GM21528 (cell line): ENCODE measurements at regions not wholly inside any gene's neighbourhood (a gene's known extent, or its start where the extent isn't known, plus 50 kb on each side); places are given as distances from the start of the nearest gene placed in this dataset.
"Not testable (repeated sequence)": the region's sequence is repeated elsewhere in the genome, so short reads cannot be mapped to it uniquely, and the experiment has no call there.

ENCODE experiments used
- ATAC-seq: cut with Tn5 transposase; IDR thresholded peaks from one replicate; pipeline ENCODE4 v1.9.1; 2021; ENCODE audit warnings: mild to moderate bottlenecking, moderate library complexity; ENCODE audit not compliant: unreplicated experiment, low FRiP score

DNA sequence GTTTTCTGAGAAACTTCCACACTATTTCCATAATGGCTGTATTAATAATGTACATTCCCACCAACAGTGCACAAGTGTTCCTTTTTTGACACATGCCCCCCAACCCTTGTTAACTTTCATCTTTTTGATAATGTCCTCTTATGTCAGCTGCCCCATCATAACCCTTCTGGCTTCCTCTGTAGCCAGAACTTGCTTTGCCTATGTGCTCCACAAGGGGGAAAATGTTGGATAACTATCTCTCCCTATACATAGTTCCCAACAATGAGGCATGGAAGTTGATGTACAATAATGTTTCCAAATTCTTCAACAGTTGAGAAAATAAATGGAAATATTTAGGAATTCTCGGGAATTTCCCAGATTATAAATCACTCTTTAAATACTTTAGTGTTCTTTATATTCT, 142.9 kb downstream of the ASB9 start:
- no peak for ATAC-seq

DNA sequence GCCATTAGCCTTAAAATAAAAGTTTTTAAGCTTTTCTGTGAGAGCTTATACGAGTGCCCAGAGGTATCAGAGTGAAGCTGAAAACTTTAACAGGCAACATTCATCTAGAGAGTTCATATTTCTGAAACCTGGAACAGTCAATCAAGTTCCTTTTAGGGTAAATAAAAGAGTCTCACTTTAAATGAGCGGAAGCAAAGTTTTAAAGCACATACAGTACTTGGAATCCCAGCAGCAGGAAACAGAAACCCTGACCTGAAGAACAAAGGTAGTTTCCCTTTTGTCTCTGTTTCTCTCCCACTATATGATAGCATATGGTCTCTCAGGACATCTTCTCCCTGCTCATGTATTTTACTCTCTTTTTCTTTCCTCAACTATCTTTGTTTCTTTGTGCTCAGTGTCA, 153.0 kb downstream of the ASB9 start:
- no peak for ATAC-seq

DNA sequence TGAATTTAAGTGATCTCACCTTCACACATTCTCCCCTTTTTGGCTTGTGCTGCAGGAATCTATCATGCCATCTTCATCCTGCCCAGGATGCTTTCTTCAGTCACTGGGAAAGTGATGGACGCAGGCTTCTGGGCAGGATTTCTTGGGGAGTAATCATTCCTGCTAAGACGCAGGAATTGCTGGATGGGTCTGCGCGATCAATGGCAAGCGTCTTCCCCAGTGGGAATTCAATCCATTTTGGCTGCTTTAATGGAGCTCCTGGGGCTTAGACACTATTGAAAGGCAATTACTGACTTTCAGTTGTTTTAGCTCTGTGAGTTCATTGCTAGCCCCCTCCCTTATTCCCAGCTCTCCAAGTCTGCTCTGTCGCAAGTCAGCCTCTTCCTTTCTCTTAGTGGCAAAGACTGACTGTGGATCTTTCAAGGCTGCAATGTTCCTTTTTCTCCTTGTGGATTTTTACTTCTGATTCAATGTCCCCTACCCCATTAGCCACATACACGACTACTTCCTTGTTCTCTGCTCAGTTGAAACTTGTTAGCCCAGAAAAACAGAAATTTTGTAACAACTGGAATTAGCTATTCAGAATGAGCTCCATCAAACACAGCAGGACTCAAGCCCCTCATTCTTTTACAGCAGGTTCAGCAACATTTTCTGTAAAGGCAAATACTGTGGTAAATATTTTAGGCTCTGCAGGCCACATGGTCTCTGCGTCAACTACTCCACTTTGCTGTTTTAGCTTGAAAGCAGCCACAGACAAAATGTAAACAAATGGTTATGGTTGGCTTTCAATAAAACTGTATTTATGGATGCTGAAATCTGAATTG, 154.9 kb downstream of the ASB9 start:
- ATAC-seq: no peak

DNA sequence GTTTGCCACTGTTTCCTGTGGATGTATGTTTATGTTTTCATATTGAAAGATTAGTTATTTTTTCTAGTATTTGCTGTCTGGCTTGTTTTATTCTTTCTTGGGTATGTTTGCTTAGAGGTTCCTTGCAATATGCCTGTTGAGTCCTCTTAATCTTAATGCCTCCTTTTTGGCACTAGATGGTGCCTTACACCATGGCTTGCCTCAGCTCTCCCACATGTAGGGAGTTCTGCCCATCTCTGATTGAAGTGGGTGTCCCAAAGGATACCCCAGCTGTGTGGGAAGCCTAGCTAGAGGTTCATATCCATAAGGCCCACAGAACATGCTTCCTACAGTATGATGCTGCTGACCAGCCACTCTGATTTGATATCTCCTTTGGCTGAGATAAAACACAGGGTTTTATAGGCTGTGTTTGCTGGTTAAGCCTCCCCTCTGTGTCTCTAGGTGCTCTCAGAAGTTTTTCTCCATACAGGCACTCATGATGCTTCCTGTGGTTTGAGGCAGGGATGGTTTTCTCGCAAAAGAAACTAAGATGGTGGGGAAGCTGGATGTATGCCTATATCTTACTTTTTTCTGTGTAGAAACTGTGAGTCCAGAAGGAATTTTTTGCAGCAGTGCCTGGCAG, 162.4 kb downstream of the ASB9 start:
- no peak for ATAC-seq

DNA sequence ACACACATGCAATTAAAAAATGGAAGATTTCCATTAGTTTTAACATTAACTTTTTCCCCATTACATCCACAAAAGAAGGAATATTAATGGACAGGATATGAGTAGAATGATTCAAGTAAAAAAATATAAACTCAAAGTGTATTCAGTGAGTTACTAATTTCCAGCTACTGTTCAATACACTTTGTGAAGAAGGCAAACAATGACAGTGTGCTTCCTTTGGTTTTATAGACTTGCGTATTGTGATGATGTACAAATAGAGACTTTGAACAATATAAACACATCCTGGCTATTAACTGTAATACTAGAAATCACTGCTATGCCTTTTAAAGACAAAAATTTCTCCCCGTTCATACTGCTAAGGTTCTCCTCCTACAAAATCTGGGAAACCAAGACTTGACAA, 171.4 kb downstream of the ASB9 start:
- ATAC-seq: no peak

DNA sequence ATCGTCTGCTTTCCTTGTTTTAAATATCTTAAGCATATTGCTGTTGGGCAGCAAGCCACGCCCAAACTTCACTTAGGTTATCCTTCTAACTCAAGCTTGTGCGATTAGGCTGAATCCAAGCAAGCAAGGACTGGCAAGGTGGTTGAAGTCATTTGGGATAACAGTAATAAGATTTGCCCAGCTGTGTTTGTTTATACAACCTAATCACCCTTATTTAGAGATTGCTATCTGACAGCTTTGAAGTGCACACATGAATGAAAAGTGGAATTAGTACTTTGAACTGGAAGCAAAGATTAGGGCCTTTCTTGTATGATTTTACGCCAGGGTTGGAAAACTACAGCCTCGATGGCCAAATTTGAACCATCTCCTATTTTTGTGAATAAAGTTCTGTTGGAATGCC, 182.1 kb downstream of the ASB9 start:
- no peak for ATAC-seq

DNA sequence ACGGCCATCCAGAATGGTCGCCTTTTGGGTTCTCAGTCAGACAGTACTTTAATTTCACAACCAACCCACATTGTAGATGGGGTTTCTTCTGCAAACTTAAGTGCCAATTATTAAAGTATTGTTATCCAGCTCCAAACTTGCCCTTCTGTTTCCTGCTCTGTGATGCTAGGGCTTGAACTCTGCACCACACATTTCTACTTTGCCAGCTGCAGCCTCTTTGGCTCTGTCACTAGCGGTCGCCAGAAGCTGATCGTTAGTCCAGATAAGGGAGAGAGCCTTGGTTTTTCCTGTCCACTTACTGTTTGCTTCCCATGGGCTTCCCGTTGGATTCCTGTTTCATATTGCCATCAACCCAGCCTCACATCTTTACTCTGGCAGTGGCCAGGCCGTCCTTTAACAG, 196.6 kb downstream of the ASB9 start:
- no peak for ATAC-seq

DNA sequence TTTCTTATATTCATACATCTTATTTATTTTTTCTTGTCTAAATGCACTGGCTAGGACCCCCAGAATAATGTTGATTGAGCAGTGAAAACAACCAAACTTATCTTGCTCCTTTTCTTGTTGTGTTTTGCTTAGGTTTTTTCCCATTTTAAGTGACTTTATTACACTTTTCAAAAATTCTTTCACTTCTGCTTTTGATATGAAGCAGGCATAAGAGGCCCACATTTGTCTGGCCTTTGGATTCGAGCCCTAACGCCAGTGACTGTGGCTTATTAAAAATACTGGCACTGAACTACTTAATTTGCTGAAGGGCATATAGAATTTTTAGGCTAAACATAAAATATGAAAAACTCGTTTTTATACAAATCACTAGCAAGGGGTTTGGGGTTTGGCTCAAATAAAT, 197.0 kb downstream of the ASB9 start:
- no peak for ATAC-seq

DNA sequence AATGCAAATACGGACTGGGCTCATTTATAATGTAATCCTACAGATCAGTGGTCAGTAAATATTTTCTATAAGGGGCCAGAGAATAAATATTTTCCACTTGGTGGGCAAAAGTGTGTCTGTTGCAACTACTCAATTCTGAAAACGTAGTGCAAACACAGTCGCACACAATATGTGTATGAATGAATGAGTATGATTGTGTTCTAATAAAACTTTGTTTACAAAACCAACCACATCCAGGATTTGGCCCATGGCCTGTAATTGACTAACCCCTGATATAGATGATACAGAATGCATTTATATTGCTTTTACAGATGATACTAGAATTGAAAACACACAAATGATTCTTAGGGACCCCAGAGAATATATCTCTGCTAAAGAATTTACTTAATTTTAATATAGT, 197.6 kb downstream of the ASB9 start:
- no peak for ATAC-seq

DNA sequence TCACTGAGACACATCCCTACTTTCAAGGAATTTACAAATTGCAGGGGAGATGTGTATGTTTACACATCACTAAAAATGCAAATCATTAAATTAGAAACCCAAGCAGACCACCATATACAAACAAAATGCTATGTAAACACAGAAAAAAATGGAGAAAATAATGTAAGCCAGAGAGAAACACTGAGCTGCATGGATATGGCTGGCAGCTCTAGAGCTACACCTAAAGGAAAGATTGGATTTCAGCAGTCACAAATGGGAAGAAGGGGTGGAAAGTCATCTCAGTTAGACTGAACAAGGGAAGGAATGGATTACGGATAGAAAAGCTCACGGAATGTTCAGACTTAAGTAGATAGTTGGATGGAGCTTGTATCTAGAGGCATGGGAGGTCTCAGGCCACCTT, 186.3 kb downstream of the MOSPD2 start:
- no peak for ATAC-seq

DNA sequence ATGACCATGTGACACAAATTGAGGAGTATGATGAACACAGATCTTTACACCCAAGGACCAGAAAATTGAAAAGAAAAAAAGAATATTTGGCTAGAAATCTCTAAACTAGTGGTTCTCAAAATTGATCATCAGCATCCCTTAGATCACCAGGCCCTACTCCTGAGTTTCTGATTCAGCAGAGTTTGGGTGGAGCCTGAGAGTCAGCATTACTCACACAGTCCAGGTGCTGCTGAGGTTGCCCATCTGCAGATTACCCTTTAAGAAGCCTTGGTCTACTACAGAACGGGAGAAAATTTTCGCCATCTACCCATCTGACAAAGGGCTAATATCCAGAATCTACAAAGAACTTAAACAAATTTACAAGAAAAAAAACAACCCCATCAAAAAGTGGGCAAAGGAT, 182.8 kb downstream of the MOSPD2 start:
- ATAC-seq: no peak

DNA sequence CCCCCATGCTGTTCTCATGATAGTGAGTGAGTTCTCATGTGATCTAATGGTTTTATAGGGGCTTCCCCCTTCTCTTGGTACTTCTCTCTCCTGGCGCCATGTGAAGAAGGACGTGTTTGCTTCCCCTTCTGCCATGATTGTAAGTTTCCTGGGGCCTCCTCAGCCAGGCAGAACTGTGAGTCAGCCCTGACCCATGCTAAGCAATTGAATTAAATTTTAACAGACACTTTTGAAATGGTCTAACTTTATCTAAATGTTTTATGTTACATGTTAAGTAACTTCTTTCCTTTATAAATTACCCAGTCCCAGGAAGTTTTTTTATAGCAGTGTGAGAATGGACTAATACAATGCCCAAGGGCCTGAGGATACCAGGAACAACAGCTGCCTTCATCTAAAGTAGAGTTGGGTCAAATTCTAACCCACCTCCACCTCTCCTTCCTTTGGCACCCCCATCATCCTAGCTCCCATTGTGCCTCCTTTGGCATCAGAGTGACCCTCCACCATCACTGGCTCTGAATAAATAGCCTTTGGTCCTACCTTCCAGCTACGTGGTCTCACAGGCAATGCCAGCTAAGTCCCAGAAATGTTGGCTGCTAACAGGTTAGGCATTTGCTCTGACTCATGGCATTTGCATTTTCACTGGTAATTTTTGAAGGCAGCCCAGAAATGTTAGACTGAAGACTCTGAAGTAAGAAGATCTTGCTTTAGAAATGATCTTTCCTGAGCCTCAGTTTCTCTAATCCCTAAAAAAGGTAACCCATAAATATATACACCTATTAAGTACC, 182.1 kb downstream of the MOSPD2 start:
- ATAC-seq: no peak

DNA sequence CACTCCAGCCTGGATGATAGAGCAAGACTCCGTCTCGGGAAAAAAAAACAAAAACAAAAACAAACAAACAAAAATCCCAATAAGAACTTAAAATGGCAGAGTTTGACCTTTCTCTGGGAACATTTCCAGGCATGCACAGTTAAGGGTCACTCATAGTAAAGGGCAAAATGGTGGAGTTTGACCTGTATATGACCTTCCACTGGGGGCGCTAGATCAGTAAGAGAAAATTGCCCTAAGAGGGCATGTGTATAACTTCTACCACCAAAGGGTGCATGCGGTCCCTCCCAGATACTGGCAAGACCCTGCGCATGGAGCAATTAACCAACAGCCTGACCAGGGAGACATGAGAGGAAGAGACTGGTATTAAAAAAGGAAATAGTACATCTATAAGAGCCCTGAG, 177.2 kb downstream of the MOSPD2 start:
- ATAC-seq: no peak

DNA sequence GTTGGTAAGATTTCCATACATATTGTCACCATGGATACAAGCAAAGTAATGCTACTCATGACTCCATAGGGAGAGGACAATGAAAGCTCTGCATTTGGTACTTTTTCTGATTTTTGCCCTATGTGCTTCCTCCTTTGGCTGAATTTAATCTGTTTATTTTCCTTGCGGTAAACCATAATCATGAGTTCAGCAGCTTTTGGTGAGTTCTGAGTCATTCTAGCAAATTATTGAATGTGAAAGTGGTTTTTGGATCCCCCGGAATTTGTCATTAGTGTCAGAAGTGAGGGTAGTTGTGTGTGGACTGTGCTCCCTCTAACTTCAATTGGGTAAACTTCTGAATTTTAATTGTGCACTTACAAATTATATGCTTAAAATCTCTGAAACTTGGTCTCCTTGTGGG, 170.3 kb downstream of the MOSPD2 start:
- no peak for ATAC-seq

DNA sequence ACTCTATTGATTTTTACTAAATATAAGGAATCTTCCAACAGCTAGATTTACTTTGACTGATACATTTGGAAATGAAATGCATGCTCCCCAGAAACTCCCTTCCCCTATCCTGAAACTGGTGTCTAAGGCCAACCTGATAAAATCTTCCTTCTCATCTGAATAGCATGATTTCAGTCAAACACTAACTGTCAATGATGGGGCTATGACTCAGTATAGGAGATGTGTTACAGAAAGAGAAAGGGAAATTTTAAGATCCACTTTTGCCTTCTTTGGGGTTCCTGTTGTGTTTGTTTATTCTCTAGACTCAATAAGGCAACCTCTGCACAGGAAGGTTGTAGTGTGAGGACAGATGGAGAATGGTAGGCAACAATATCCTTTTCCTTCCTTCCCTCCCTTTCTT, 160.7 kb downstream of the MOSPD2 start:
- ATAC-seq: no peak

DNA sequence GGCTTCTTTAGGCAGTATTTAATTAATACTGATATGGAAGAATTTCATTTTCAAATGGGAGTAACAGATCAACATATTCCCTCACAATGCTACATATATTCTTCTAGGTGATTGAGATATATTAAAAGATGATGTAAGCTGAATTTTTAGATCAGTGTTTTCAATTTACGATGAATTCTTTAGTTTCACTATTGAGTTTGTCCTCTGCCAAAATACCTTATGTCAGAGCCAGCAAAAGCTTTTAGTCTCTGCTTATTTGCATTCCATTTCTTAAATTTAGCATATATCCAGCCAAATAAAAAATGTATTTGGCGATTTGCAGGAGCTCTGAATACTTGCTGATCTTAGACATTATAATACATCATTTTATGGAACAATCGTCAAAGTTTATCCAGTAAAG, 144.3 kb downstream of the MOSPD2 start:
- no peak for ATAC-seq

DNA sequence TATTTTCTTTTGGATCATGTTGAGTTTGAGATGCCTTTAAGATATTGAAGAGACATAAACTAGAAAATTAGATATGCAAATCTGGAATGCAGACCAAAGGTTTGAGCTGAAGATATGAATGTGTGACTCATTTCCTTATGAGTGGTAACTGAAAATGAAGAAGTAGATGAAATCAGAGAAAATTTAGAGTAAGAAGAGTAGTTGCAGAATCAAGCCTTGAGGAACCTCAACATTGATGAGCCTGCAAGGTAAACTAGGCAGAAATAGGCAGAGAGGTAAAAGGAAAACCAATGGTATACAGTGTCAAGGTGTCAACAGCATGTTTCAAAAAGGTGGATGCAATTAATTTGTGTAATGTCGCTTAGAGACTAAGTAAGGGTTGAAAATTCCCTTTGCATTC, 142.8 kb downstream of the MOSPD2 start:
- no peak for ATAC-seq

DNA sequence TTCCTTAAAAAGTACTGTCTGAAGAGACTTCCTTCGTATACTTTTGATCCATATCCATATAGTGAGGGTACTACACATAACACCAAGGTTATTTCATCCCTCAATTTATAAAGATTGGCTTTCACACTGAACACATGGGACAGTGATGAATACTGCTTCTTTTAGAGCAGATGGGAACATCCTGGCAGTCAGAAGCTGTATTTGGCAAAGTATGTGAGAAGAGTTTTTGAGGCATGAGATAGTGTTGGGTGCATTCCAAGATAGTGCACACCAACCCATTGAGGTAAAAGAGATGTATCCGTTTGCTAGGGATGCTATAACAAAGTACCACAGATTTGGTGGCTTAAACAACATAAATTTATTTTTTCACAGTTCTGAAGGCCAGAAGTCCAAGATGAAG, 141.1 kb downstream of the MOSPD2 start:
- ATAC-seq: no peak

DNA sequence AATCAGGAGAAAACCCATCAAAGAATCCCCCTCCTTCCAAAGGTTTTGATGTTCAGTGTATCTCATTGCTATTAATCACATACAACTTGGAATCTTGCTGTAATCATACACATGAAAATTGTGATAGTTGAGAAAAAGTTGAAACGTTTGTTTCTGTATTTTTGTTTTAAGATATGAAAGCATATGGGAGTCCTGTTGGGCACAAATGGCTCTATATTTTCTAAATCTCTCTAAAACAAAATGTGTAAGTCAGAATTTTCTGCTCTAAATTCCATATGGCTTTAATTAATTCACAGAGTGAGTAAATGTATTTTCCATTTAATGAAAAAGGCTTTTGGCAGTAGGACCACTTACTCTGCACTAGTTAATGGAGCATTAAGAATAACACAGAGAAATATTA, 140.2 kb downstream of the MOSPD2 start:
- ATAC-seq: no peak

DNA sequence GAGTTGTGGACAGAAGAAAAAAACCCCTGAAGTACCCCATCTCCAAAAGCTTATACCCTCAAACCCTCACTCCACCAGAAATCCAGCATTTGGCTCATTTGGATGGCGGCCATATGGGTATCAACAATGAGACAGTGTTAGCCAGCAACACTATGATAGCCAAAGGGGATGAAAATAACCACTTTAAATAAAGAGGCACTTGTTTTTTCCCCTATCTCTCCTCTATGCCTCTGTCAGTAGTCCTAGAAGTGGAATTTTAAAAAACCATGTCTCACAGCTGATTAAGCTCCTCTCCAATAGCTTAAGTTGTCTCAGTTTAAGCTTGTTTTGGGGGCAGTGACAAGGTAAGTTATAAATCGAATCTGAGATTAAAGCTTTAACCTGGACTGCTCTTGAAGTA, 124.0 kb downstream of the MOSPD2 start:
- no peak for ATAC-seq

DNA sequence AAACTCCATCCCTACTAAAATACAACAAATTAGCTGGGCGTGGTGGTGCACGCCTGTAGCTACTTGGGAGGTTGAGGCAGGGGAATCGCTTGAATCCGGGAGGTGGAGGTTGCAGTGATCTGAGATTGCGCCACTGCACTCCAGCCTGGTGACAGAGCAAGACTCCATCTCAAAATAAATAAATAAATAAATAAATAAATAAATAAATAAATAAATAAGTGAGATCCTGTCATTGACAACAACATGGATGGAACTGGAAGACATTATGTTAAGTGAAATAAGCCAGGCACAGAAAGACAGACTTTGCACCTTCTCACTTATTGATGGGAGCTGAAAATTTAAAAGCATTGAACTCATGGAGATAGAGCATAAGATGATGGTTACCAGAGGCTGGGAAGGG, 111.2 kb downstream of the MOSPD2 start:
- ATAC-seq: not testable (repeated sequence)
